ENCODE measurements at regions not wholly inside any gene's neighbourhood (a gene's known extent, or its start where the extent isn't known, plus 50 kb on each side); places are given as distances from the start of the nearest gene placed in this dataset.
"Not testable (repeated sequence)": the region's sequence is repeated elsewhere in the genome, so short reads cannot be mapped to it uniquely, and the experiment has no call there.

GRCh38 chr17:71864755-71865154 lies 256.1 kb upstream of the SOX9 start:
- no peak for DNase-seq (ENCODE audit: low spot score)

GRCh38 chr17:71866095-71866494 lies 254.7 kb upstream of the SOX9 start:
- no peak for DNase-seq (ENCODE audit: low spot score)

- no peak for DNase-seq (ENCODE audit: low spot score)
Measured at GRCh38 chr17:71869293-71869692, 251.5 kb upstream of the SOX9 start.

- DNase-seq (ENCODE audit: low spot score) = no peak
Measured at GRCh38 chr17:71869841-71870545, 250.8 kb upstream of the SOX9 start.

GRCh38 chr17:71870546-71870862 lies 250.3 kb upstream of the SOX9 start:
- no peak for DNase-seq (ENCODE audit: low spot score)

GRCh38 chr17:71872843-71873485 lies 247.9 kb upstream of the SOX9 start:
- DNase-seq (ENCODE audit: low spot score) = no peak

- DNase-seq (ENCODE audit: low spot score) = not testable (repeated sequence)
Measured at GRCh38 chr17:71874773-71875172, 246.0 kb upstream of the SOX9 start.

GRCh38 chr17:71878271-71878670 lies 242.5 kb upstream of the SOX9 start:
- DNase-seq (ENCODE audit: low spot score) = no peak

GRCh38 chr17:71878998-71879397 lies 241.8 kb upstream of the SOX9 start:
- no peak for DNase-seq (ENCODE audit: low spot score)

GRCh38 chr17:71881041-71881440 lies 239.8 kb upstream of the SOX9 start:
- DNase-seq (ENCODE audit: low spot score) = no peak

GRCh38 chr17:71881581-71881980 lies 239.2 kb upstream of the SOX9 start:
- no peak for DNase-seq (ENCODE audit: low spot score)

GRCh38 chr17:71883258-71883657 lies 237.6 kb upstream of the SOX9 start:
- no peak for DNase-seq (ENCODE audit: low spot score)

- DNase-seq (ENCODE audit: low spot score) = no peak
Measured at GRCh38 chr17:71883845-71884244, 237.0 kb upstream of the SOX9 start.

GRCh38 chr17:71885662-71886061 lies 235.2 kb upstream of the SOX9 start:
- no peak for DNase-seq (ENCODE audit: low spot score)

GRCh38 chr17:71899317-71899716 lies 221.5 kb upstream of the SOX9 start:
- DNase-seq (ENCODE audit: low spot score) = no peak

GRCh38 chr17:71900621-71901229 lies 220.1 kb upstream of the SOX9 start:
- DNase-seq (ENCODE audit: low spot score) = no peak

- DNase-seq (ENCODE audit: low spot score) = no peak
Measured at GRCh38 chr17:71902894-71903506, 217.8 kb upstream of the SOX9 start.

GRCh38 chr17:71905376-71906031 lies 215.3 kb upstream of the SOX9 start:
- no peak for DNase-seq (ENCODE audit: low spot score)

GRCh38 chr17:71909155-71909554 lies 211.7 kb upstream of the SOX9 start:
- no peak for DNase-seq (ENCODE audit: low spot score)

GRCh38 chr17:71910002-71910401 lies 210.8 kb upstream of the SOX9 start:
- no peak for DNase-seq (ENCODE audit: low spot score)

- no peak for DNase-seq (ENCODE audit: low spot score)
Measured at GRCh38 chr17:71914042-71914441, 206.8 kb upstream of the SOX9 start.

- DNase-seq (ENCODE audit: low spot score) = no peak
Measured at GRCh38 chr17:71914812-71915211, 206.0 kb upstream of the SOX9 start.

- no peak for DNase-seq (ENCODE audit: low spot score)
Measured at GRCh38 chr17:71917715-71918114, 203.1 kb upstream of the SOX9 start.

Measured in hematopoietic multipotent progenitor cell treated with erythropoietin and hydrocortisone succinate and interleukin-3 and kit ligand, for 15 days (in vitro differentiated cells).